ENCODE measurements at regions not wholly inside any gene's neighbourhood (a gene's known extent, or its start where the extent isn't known, plus 50 kb on each side); places are given as distances from the start of the nearest gene placed in this dataset.

- TF ChIP-seq CTCF (IDR thresholded peaks at IDR 0.05) (no peak), EZH2 (IDR thresholded peaks at IDR 0.05) (no peak), EZH2phosphoT487 (IDR thresholded peaks at IDR 0.05) (no peak)
Measured at GRCh38 chr2:8312221-8312620, 369.6 kb upstream of the ID2 start.
